NCI-H748 (cell line): ENCODE measurements at regions not wholly inside any gene's neighbourhood (a gene's known extent, or its start where the extent isn't known, plus 50 kb on each side); places are given as distances from the start of the nearest gene placed in this dataset.
"Not testable (repeated sequence)": the region's sequence is repeated elsewhere in the genome, so short reads cannot be mapped to it uniquely, and the experiment has no call there.

Experiments
- DNase-seq: peaks from one replicate; lab custom pipeline; 2025; ENCODE audit not compliant: unreplicated experiment; lab: John Stamatoyannopoulos, UW

DNA sequence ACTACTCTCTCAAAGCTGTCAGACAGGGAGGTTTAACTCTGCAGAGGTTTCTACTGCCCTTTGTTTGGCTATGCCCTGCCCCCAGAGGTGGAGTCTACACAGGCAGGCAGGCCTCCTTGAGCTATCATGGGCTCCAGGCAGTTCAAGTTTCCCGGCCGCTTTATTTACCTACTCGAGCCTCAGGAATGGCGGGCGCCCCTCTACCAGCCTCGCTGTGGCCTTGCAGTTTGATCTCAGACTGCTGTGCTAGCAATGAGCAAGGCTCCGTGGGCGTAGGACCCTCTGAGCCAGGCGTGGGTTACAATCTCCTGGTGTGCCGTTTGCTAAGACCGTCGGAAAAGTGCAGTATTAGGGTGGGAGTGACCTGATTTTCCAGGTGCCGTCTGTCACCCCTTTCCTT, 124.3 kb downstream of the PTCHD1 start:
- not testable (repeated sequence) for DNase-seq

DNA sequence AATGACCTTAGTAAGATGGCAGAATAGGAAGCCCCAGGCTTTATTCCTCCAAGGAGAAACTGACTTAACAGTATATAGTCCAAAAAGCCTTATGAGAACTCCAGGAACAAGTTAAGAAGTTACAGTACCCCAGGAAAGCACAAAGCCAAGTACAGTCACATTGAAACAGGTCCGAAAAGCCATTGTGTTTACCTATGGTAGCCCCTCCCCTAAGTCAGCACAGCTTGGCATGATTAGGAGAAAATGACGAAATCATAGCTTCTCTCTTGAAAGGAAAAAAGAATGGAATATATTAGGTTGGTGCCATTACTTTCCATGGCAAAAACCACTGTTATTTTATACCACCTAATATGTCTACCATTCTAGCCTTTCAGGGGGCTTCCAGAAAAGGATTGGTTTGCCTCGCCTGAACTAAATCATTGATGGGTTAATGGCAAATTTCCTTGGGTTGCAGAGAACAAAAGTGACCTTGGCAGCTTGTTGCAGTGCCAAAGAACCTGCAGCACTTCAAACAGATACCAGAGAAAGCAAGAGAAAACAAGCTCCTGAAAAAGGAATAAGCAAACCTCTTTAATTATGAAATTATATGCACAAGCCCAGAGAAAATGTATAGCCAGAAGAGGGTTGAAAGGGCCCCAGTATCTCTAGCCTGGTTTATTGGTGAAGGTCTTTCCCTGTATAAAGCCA, 130.6 kb downstream of the PTCHD1 start:
- DNase-seq: no peak

DNA sequence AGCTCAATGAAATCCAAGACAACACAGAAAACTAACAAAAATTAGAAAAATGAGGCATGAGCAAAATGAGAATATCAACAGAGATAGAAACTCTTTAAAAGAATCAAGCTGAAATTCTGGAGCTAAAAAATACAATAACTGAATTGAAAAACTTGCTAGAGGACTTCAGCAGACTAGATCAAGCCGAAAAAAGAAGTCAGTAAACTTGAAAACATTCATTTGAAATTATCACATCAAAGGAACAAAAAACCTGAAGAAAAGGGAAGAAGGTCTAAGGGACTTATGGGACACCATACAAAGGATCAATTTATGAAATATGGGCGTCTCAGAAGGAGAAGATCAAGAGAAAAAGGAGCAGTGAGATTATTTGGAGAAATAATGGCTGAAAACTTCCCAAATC, 131.3 kb downstream of the PTCHD1 start:
- DNase-seq: no peak

DNA sequence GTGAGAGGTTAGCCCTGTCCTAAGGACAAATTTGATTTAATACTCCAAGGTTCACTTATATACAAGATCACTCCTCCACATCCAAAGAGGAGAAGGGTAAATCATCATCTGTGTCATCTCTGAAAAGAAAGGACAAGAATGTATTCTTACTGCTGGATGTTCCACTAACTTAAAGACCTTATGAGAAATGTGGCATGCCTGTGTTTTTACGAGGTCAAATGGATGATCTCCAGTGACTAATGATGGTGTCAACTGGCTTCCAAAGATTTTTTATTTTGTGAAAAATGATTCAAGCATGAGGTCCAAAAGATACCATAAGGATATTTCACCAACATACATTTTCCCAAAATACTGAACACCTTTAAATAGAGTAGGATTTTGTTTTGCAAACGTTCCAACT, 143.4 kb downstream of the PTCHD1 start:
- no peak for DNase-seq

DNA sequence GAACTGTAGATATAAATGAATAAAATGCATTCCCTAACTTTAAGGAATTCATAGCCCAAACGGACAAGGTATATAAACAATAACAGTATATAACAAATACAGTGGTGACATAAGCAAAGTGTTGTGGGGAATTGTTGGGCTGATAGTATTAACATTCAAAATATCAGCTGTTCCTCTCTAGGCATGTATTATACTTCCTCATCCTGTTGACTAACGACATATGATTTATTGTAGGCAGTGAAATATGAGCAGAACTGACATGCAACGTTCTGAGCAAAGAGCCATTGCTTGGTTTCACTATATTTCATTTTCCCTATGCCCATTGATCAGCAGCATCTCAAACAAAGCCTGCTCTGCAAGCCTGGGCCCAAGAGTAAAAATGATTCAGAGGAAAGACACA, 143.9 kb downstream of the PTCHD1 start:
- DNase-seq: no peak

DNA sequence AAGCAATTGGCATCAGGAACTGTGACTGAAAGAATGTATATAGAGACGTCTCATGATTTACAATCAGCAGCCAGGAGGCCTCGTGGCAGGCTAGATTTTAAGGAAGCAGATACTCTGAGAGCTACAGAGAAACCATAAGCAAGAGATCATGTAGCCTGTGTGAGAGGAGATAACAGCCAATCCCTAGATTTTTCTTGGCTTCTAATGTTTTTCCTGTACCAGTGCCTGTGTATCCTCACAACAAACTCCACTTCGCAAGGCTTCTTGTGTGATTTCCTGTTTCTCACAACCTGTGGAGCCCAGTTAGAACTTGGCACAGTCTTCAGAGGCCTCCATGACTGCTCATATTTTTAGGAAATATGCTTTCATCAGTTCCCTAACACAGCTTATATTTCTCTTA, 147.9 kb downstream of the PTCHD1 start:
- DNase-seq: no peak

DNA sequence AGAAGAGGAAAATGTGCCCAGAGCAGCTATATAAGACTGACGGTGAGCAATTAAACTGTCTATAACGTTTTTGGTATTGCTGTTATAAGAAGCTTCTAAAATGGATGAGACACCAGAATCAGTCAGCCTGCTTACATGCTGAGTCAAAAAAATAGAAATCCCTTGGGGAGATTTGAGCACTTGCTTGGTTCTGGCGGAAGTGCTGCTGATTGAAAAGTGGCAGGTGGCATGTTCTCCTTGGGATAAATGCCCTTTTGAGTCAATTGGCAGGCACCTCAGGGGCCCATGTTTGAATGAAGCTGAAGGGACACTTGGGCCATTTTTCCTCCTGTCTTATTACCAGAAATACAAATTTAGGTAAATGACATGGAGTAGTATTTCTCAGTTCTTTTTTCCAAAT, 148.7 kb downstream of the PTCHD1 start:
- no peak for DNase-seq

DNA sequence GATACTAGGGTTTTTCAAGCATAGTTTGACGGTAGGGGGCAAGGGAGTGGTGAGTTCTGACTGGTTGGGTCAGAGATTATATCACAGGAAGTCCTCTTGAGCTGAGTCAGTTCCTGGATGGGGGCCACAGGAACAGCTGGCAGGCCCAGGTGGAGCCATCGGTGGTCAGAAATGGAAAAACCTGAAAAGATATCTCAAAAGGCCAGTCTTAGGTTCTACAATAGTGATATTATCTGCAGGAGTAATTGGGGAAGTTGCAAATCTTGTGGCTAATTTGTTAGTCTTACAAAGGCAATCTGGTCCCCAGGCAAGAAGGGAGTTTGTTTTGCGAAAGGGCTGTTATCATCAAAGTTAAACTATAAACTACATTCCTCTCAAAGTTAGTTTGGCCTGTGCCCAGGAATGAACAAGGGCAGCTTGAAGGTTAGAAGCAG, 159.3 kb downstream of the PTCHD1 start:
- DNase-seq: no peak

DNA sequence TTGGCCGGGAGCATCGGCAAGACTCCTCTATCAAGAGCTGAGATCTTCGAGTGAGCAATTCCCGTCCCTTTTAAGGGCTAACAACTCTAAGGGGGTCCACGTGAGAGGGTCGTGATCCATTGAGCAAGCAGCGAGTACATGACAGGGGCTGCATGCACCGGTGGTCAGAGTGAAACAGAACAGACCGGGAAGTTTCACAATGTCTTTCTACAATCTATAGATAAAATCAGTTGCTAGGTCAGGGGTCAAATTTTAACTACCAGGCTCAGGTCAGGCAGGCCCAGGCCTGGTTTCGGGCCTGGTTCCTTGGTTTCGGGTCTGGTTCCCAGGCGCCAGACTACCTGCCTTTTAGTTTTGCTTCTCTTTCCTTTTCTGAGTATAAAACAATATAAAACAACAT, 160.1 kb downstream of the PTCHD1 start:
- no peak for DNase-seq

DNA sequence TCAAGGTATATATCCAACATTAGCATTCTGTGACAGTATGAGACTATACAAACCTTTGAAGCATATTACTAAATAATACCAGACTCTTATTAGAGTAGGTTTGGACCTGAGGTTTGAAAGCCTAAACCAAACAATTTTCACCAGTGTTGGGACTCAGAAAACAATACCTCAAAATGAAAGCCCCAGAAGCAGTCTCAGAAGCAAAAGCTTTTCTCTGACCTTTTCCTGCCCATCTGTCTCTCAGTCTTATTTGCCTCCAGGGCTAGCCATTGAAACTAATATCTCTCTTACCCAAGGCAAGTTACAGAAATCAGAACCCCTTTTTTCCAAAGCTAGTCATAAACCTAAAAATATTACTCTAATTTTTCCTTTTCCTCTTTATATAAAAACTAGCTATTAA, 163.3 kb downstream of the PTCHD1 start:
- no peak for DNase-seq

DNA sequence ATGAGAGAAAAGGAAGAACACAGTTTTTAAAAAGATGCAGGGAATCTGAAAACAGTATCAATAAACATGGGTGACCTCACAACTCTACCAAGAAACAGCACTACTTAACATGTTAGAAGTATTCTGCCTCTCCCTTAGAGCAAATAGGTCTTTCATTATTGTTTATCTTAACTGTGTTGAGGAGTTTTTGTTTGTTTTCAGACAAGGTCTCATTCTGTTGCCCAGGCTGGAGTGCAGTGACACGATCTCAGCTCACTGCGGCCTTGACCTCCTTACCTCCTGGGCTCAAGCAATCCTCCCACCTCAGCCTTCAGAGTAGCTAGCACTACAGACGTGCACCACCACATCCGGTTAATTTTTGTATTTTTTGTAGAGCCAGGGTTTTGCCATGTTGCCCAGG, 165.3 kb upstream of the PRDX4 start:
- DNase-seq: no peak

DNA sequence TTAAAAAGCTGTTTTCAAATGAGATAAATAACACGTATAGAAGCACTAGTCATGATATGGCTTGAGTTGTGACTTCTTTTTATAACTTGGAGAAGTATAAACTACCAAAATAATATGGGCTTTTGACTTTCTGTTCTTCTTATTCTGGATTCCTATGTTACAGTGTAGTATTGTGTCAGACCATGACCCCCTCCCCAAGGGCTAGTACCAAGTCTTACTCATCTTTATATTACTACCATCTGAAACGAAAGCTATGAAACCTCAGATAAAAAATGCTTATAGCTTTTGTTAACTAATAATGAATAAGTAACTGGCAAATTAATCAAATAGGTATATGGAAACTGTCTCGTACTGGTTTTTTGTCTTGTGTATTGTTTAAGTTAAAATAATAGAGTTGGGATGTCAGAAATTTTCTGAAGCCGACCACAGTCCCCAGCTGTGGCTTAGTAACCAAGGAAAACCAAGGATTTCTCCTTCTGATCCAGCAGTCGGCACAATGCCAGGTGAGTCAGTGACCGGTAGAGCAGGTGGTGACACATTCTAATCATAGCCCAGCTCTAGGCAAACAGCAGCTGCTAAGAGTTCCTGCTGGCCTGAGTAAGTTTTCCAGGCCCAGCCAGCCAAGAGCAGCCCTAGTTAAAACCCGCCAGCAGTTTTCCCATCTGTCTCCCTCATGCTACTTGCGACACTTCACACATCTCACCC, 163.3 kb upstream of the PRDX4 start:
- DNase-seq: peak; percentile 94

DNA sequence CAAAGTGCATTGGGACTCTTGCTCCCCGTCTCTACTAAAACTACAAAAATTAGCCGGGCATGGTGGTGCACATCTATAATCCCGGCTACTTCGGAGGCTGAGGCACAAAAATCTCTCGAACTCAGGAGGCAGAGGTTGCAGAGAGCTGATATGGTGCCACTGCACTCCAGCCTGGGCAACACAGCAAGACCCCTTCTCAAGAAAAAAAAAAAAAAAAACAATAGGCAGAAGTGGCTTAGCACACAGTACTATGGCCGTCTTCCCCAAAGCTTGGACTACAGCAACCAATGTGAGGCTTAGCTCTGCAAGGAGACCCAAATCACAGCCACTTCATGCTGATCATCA, 162.8 kb upstream of the PRDX4 start:
- DNase-seq: no peak

DNA sequence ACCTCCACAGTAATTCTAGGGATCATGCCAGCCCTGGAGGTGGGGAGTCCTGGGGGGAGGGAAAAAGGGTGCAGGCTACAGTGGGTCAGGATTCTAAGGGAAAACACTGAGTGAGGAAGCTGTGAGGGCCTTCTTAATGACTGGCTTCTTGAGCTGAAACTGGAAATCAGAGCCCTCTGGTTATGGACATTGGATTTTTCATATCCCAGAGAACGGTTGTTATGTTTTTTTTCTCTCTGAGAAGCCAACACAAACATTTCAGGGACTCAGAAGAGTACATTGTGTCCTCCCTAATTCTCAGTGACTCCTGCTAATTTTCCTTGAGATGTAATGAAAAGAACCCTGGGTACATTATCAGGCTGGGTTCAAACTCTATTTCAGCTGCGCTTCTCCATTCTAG, 162.4 kb upstream of the PRDX4 start:
- no peak for DNase-seq

DNA sequence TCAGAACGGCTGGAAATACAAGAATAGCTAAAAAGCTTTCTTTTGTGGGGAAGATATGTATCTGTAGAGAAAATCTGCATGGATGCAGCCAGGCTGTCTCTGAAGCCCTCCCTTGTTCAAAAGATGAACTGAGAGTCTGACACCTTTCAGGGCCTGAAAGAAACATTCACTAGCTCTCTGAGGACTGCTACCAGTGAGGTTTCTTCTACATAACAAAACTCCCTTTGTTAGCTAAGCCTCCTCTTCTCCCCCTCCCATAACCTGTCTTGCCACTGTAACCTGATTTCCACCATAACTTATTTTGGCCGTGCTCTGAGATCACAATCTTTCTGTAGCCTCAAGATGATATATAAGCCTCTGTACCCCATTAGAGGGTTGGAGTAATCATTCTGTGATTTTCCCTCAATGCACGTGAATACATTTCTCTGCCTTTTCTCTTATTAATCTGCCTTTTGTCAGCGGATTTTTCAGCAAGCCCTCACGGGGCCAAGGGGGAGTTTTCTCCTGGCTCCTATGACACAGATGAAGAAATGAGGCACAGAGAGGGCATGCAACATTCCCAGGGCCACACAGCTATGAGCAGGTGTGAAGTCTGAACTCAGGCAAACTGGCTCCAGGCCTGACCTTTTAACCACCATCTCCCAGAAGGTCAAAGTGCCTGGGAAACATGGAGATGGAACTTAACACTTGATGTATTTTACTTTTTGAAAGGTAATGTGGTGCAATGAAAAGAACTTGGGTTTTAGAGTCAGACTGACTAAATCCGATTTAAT, 161.6 kb upstream of the PRDX4 start:
- no peak for DNase-seq

DNA sequence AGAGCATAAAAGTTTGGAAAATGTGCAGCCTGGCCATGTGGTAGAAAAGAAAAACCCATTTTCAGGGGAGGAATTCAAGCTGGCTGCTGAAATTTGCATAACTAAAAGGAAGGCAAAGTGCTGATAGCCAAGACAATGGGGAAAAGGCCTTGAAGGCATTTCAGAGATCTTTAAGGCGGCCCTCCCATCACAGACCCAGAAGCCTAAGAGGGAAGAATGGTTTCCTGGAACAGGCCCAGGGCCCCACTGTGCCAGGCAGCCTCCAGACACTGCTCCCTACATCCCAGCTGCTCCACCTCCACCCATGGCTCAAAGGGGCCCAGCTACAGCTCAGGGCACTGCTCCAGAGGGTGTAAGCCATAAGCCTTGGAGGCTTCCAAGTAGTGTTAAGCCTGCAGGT, 158.0 kb upstream of the PRDX4 start:
- DNase-seq: no peak

DNA sequence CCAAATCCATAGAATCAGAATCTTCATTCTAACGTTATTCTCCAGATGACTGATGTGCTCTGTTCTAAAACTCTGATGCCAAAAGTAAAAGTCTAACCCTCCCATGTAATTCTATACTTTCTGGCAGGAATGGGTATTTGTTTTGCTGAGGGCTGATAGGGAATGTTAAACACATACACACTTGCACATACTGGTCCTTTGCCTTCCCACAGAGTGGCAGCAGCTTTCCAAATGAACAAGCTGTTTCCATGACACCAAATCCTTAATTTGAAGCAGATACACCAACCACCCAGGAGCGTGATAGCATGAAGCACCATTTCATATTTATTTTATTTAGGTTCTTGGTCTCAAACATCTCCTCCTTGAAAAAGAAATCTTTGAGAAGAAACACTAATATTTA, 155.5 kb upstream of the PRDX4 start:
- peak; percentile 55 for DNase-seq

DNA sequence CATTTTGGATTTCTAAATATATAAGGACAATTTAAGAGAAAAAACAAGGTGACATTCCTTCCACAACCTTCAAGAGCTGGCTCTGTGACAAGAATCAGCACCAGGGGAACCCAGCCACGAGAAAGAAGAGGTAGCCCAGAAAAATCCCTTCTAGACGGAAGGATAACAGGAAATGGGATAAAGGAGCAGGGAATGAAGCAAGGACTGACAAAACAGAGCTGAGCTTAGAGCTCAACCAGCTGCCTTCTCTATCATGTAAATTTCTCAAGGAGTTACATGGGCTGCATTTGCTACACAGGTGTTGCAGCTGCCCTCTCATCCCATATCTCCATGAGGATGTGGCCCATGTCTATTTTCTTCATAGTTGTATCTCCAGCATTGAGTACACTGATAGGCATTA, 154.2 kb upstream of the PRDX4 start:
- DNase-seq: no peak

DNA sequence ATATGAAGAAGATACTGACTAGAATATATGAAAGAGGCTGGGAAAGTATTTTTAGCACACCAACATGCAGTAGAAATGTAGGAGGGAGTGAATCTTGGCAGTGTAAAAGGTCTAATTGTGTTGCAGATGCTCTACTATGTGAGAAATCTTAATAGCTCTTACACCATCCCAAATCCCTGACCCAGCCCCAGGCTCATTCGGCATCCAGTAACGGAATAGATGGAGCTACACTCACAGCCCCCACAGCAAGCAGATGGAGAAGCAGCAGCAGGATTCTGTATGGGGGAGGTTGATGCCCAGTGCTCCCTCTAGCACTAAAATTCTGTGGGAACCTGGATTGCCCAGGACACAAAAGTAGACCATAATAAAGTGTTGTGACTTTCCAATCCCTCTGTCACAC, 153.2 kb upstream of the PRDX4 start:
- DNase-seq: no peak

DNA sequence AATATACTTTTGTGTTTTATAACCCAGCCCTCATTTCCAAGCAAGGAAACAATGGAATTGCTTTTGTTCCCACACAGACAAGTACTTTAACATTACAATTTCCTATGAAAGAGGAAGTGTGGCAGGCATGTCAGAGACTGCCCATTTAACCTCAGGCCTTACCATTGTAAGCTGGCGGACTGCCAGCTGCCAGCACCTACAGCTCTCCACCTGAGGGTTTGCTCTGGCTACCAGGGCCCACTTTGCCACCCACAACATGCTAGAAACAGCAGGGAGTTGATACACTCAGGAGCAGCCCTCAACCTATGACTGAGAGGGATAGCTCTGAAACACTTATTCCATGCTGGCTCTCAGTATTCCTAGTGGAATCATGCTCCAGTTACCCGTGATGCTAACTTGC, 152.3 kb upstream of the PRDX4 start:
- peak; percentile 49 for DNase-seq

DNA sequence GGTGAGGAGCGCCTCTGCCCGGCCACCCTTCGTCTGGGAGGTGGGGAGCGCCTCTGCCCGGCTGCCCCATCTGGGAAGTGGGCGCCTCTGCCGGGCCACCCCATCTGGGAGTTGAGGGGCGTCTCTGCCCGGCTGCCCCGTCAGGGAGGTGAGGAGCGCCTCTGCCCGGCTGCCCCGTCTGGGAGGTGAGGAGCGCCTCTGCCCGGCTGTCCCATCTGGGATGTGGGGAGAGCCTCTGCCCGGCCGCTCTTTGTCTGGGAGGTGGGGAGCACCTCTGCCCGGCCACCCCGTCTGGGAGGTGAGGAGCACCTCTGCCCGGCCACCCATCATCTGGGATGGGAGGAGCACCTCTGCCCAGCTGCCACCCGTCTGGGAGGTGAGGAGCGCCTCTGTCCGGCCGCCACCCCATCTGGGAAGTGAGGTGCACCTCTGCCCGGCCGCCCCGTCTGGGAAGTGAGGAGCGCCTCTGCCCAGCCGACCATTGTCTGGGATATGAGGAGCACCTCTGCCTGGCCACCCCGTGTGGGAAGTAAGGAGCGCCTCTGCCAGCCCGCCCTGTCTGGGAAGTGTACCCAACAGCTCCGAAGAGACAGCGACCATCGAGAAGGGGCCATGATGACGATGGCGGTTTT, 144.2 kb upstream of the PRDX4 start:
- not testable (repeated sequence) for DNase-seq

DNA sequence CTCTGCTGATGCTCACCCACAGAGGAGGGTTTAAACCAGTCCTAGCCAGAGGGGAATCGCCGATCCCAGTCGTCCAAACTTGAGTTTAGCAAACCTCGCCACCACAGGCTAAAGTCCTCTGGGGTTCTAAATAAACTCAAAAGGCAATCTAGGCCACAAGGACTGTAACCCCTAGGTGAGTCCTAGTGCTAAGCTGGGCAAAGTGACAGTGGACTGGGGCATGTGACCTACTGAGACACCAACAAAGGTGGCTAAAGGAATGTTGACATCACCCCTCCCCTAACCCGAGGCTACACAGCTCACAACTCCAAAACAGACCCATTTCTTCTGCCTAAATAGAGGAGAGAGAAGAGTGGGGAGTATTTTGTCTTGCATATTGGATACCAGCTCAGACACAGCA, 142.8 kb upstream of the PRDX4 start:
- DNase-seq: no peak
